ENCODE measurements at regions not wholly inside any gene's neighbourhood (a gene's known extent, or its start where the extent isn't known, plus 50 kb on each side); places are given as distances from the start of the nearest gene placed in this dataset.

DNA sequence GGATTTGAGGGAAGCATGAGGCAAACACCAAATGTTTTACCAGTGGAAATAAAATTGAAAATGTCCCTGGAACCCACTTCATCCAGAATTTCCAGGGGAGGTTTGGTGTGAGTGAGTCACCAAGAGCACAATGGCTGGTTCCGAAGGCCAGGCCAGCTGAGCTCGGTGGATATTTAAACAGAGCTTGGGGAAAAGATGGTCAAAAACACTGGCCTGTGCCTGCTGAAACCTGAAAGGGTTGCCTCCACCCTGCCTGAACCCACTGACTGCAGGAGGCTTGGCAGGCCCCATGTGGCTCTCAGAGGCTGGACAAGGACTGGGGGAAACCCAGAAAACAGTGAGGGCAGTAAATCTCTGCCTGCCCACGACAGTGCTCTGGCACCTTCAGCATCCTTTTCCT lies 93.9 kb downstream of the TTC32 start:
- TF ChIP-seq, protein P1, sequence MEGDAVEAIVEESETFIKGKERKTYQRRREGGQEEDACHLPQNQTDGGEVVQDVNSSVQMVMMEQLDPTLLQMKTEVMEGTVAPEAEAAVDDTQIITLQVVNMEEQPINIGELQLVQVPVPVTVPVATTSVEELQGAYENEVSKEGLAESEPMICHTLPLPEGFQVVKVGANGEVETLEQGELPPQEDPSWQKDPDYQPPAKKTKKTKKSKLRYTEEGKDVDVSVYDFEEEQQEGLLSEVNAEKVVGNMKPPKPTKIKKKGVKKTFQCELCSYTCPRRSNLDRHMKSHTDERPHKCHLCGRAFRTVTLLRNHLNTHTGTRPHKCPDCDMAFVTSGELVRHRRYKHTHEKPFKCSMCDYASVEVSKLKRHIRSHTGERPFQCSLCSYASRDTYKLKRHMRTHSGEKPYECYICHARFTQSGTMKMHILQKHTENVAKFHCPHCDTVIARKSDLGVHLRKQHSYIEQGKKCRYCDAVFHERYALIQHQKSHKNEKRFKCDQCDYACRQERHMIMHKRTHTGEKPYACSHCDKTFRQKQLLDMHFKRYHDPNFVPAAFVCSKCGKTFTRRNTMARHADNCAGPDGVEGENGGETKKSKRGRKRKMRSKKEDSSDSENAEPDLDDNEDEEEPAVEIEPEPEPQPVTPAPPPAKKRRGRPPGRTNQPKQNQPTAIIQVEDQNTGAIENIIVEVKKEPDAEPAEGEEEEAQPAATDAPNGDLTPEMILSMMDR (conservative IDR thresholded peaks at IDR 0.05): no peak
- no peak for TF ChIP-seq ZFX (IDR thresholded peaks at IDR 0.05)

All from C4-2B (cell line).